Effector memory CD8-positive, alpha-beta T cell (primary cell): ENCODE measurements at regions not wholly inside any gene's neighbourhood (a gene's known extent, or its start where the extent isn't known, plus 50 kb on each side); places are given as distances from the start of the nearest gene placed in this dataset.

Source experiments
- ATAC-seq: fragments of 150-1000 bp; cut with Tn5 transposase; replicated peaks from 2 replicates; pipeline ENCODE4 v1.10.0; 2021; ENCODE audit warnings: mild to moderate bottlenecking, moderate library complexity
- DNase-seq, 3 experiments: peaks; one replicate each; pipeline ENCODE4 v3.0.0; 2021
- H3K27ac Mint-ChIP-seq, 2 donors: one replicate each; pipeline ENCODE4 v1.8.0; 2022; ENCODE audit warnings: mild to moderate bottlenecking in 2 of 2, mixed read lengths in 2 of 2, moderate library complexity in 2 of 2
- H3K27me3 Mint-ChIP-seq, 2 donors: one replicate each; pipeline ENCODE4 v1.8.0; 2022; ENCODE audit warnings: mixed read lengths in 2 of 2
- H3K36me3 Mint-ChIP-seq: one replicate; pipeline ENCODE4 v1.8.0; 2022; ENCODE audit warnings: mild to moderate bottlenecking, moderate library complexity, mixed read lengths; ENCODE audit not compliant: insufficient read depth
- H3K4me1 Mint-ChIP-seq, 2 donors: one replicate each; pipeline ENCODE4 v1.8.0; 2022; ENCODE audit warnings: low read depth in 2 of 2, mixed read lengths in 2 of 2
- H3K4me3 Mint-ChIP-seq, 2 donors: one replicate each; pipeline ENCODE4 v1.8.0; 2022; ENCODE audit warnings: mild to moderate bottlenecking in 2 of 2, mixed read lengths in 2 of 2, moderate library complexity in 2 of 2
- H3K9me3 Mint-ChIP-seq, 2 donors: one replicate each; pipeline ENCODE4 v1.8.0; 2022; ENCODE audit warnings: mixed read lengths in 2 of 2

DNA sequence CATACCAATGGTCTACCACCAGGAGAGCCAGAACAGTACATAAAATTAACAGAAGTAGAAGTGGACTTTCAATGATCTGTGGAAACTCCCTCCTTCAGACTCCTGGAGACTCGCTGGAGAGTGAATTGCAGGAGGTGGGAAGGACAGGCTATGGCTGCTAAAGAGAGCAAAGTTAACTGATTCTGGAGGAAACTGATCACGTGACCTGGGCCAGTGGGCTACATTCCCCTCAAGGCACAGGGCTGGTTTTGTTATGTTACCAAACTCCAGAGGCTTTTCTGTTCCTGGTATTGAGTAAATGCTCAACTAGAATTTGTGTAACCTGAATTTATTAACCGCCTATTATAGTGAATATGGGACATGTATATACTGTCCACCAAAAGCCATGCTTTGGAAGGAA is 372.6 kb downstream of the MTRR start:
- Mint-ChIP-seq H3K27me3 (no peaks in the 10 kb centered on the region), H3K27ac (no peak overlapping the region), H3K36me3 (no peaks in the 10 kb centered on the region), H3K4me3 (no peak overlapping the region), H3K4me1 (no peaks in the 10 kb centered on the region), H3K9me3 (peaks cover 8 to 10% of the 10 kb centered on the region in 2 donors)
- DNase-seq, result no peak
- ATAC-seq, result no peak

DNA sequence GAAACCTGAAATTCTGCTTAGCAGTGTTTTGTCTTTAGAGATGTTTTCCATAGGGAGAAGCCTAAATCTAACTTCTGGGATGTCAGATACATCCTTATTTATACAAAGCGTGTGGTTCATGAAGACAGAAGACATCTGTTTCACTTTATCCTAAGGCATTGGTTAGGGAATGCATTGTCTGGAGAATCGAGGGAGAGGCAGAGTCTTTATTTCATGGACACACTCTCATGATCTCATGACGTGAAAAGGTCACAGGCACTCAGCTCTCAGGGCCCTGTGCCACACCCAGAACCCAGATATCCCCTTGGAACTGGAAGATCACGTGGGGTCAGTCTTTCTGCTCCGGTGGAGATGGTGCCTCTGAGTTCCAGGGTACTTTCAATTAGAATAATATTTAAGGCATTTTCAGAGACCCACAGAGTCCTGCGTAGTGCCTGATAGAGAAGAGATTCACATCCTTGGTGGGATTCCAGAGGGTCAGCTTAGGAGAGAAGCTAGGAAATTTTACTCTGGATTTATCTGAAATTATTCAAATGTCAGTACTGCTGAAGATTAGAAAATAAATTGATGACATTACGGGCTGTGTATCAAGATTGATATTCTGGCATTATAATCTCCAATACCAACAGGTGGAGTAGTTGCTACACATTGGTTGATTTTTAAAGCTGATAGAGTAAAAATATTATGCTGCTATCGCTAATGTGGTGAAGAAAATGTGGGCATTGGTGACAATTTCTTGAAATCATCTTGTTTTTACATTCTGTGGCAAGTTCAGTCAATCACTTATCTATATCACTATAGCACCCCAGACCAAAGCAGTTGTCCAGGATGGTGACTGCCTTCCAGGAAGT is 378.3 kb downstream of the MTRR start:
- no peaks in the 10 kb centered on the region for H3K27me3 Mint-ChIP-seq
- H3K9me3 Mint-ChIP-seq, result peaks cover 13 to 22% of the 10 kb centered on the region in 2 donors
- H3K4me1 Mint-ChIP-seq, result no peaks in the 10 kb centered on the region
- no peak overlapping the region for H3K4me3 Mint-ChIP-seq
- ATAC-seq, result no peak
- no peak overlapping the region for H3K27ac Mint-ChIP-seq
- no peaks in the 10 kb centered on the region for H3K36me3 Mint-ChIP-seq
- DNase-seq, result no peak

DNA sequence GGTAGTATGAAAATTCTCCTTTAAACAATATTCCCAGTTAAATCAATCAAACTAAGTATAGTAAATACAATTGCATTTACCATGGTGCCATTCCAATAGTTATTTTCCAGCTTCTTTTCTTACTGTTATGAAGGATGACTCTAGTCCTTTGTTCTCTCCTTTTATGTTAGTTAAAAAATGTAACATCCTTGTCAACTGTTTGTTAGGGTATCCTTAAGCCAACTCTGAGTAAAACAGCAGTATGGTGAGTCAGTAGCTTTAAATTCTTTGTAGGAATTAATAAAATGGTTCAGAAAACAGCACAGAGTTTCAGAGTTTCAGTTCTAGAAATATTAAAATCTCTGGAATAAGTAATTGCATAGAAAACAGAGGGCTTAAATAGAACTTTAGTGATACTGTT is 384.4 kb downstream of the MTRR start:
- H3K27me3 Mint-ChIP-seq, result no peaks in the 10 kb centered on the region
- H3K36me3 Mint-ChIP-seq, result no peaks in the 10 kb centered on the region
- no peak overlapping the region for H3K27ac Mint-ChIP-seq
- no peak overlapping the region for H3K4me3 Mint-ChIP-seq
- DNase-seq, result no peak
- H3K4me1 Mint-ChIP-seq, result no peaks in the 10 kb centered on the region
- ATAC-seq, result no peak
- H3K9me3 Mint-ChIP-seq, result peaks cover 8 to 20% of the 10 kb centered on the region in 2 donors

DNA sequence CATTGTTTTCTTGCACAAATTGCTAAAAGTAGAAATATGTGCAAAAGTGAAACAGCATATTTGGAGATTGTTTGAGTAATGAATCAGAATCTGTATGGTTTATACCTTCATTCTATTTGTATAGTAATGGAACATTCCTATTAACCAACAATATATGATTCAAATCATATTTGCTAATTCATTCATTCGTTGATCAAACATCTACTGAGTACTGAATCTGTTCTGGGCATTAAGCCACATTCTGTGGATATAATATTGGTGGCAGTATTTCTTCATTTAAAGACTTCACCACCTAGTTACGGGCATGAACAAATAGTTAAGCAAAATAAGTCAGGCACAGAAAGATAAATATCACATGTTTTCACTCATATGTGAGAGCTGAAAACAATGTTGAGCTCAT is 385.7 kb downstream of the MTRR start:
- Mint-ChIP-seq H3K36me3 (no peaks in the 10 kb centered on the region), H3K9me3 (peaks cover 8 to 20% of the 10 kb centered on the region in 2 donors), H3K27me3 (no peaks in the 10 kb centered on the region), H3K4me1 (no peaks in the 10 kb centered on the region), H3K27ac (no peak overlapping the region), H3K4me3 (no peak overlapping the region)
- ATAC-seq (no peak), DNase-seq (no peak)

- no peak for ATAC-seq
- Mint-ChIP-seq H3K27me3 (no peaks in the 10 kb centered on the region), H3K4me1 (no peaks in the 10 kb centered on the region)
Measured at GRCh38 chr5:8258801-8259200, 389.9 kb downstream of the MTRR start.

GRCh38 chr5:8270246-8270645 is 401.3 kb downstream of the MTRR start:
- Mint-ChIP-seq H3K9me3 (peaks cover 8 to 38% of the 10 kb centered on the region in 2 donors), H3K36me3 (no peaks in the 10 kb centered on the region), H3K4me3 (no peak overlapping the region), H3K27ac (no peak overlapping the region), H3K4me1 (no peaks in the 10 kb centered on the region), H3K27me3 (no peaks in the 10 kb centered on the region)
- no peak for ATAC-seq
- no peak for DNase-seq

More at GRCh38 chr5:8258801-8259200, 389.9 kb downstream of the MTRR start:
- no peak for DNase-seq
- Mint-ChIP-seq H3K36me3 (no peaks in the 10 kb centered on the region), H3K4me3 (no peak overlapping the region), H3K9me3 (peaks cover 4 to 8% of the 10 kb centered on the region in 2 donors), H3K27ac (no peak overlapping the region)

GRCh38 chr5:8280711-8281363 is 411.9 kb downstream of the MTRR start:
- no peaks in the 10 kb centered on the region for H3K4me1 Mint-ChIP-seq
- H3K27ac Mint-ChIP-seq, result no peak overlapping the region
- DNase-seq, result no peak
- H3K27me3 Mint-ChIP-seq, result no peaks in the 10 kb centered on the region
- H3K9me3 Mint-ChIP-seq, result peaks cover 8 to 13% of the 10 kb centered on the region in 2 donors
- no peak for ATAC-seq
- no peak overlapping the region for H3K4me3 Mint-ChIP-seq
- no peaks in the 10 kb centered on the region for H3K36me3 Mint-ChIP-seq

- no peaks in the 10 kb centered on the region for H3K4me1 Mint-ChIP-seq
- H3K9me3 Mint-ChIP-seq, result peaks cover 0 to 2% of the 10 kb centered on the region in 2 donors
- no peaks in the 10 kb centered on the region for H3K27me3 Mint-ChIP-seq
- no peak overlapping the region for H3K4me3 Mint-ChIP-seq
- H3K27ac Mint-ChIP-seq, result no peak overlapping the region
- no peaks in the 10 kb centered on the region for H3K36me3 Mint-ChIP-seq
- DNase-seq (no peak), ATAC-seq (no peak)
Measured at GRCh38 chr5:8288334-8288733, 419.4 kb downstream of the MTRR start.

DNA sequence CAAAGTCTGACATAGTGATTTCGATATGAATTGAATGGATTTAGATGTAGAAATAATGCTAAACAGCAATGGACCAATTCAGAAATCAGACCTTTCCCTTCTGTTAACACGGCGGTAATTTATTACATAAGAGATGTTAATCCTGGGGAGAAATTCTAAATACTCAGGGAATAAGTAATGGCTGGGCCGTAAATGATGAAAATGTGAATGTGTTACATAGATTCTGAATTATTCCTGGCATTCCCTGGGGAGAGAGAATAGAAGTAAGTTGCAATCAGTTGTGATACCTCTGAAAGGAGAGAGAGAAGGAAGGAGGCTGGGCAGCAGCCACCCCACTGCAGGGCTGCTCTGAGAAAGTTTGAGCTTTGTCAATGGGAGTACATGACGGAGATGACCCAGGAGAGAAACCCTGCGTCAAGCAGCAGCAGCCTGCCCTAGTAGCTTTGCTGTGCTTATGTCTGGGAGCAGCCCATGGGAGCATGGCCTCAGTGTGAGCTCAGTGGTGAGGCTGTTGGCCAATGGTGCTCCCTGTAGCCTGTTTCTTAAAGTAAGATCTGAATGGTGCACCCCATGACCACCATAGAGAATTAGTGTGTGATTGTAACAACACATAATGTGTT is 420.1 kb downstream of the MTRR start:
- H3K9me3 Mint-ChIP-seq, result peaks cover 0 to 2% of the 10 kb centered on the region in 2 donors
- H3K27ac Mint-ChIP-seq, result no peak overlapping the region
- no peaks in the 10 kb centered on the region for H3K36me3 Mint-ChIP-seq
- no peak for ATAC-seq
- H3K4me1 Mint-ChIP-seq, result no peaks in the 10 kb centered on the region
- no peak for DNase-seq
- no peaks in the 10 kb centered on the region for H3K27me3 Mint-ChIP-seq
- H3K4me3 Mint-ChIP-seq, result no peak overlapping the region

DNA sequence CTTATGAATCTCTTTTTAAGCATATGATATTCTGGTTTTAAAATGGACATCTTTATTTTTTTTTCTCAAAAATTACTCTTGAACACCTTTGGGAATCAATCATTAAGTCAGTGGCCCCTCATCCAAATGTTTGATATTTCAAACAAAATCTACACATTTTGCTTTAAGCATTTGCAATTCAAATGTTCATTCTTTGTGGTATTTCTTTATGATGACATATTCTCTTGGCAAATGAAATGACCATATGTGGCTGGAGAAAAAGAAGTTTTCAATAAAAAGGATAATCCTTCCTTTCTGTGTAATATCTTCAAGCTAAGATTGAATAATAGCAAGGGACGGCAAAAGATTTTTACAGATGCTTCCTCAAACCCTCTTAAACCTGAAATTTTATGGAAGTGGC is 420.8 kb downstream of the MTRR start:
- Mint-ChIP-seq H3K36me3 (no peaks in the 10 kb centered on the region), H3K9me3 (peaks cover 0 to 2% of the 10 kb centered on the region in 2 donors), H3K27me3 (no peaks in the 10 kb centered on the region), H3K27ac (no peak overlapping the region), H3K4me1 (no peaks in the 10 kb centered on the region), H3K4me3 (no peak overlapping the region)
- ATAC-seq (no peak), DNase-seq (no peak)

- Mint-ChIP-seq H3K27me3 (no peaks in the 10 kb centered on the region), H3K4me3 (no peak overlapping the region), H3K36me3 (no peaks in the 10 kb centered on the region), H3K27ac (no peak overlapping the region), H3K9me3 (peaks cover 2 to 8% of the 10 kb centered on the region in 2 donors), H3K4me1 (no peaks in the 10 kb centered on the region)
- ATAC-seq, result no peak
- DNase-seq, result no peak
Measured at GRCh38 chr5:8290721-8291120, 421.8 kb downstream of the MTRR start.

DNA sequence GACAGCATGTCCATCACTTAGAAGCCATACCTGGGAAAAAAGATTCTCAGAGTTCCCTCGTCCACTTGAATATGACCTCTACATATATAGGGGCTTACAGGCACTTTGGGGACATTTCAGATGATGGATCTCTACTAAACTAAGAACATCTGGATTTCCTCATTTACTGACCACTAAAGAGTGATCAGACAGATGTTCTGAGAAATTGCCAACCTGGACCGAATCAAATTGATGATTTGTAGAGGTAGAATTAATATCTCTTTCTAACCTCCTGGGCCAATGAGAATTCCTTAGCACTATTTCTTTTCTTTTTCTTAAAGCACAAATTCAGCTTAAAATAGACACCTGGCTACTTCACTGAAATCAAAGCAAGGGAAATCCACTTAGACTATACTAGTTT is 422.7 kb downstream of the MTRR start:
- DNase-seq (no peak), ATAC-seq (no peak)
- no peaks in the 10 kb centered on the region for H3K27me3 Mint-ChIP-seq
- H3K4me3 Mint-ChIP-seq, result no peak overlapping the region
- H3K4me1 Mint-ChIP-seq, result no peaks in the 10 kb centered on the region
- H3K36me3 Mint-ChIP-seq, result no peaks in the 10 kb centered on the region
- H3K27ac Mint-ChIP-seq, result no peak overlapping the region
- peaks cover 2 to 8% of the 10 kb centered on the region in 2 donors for H3K9me3 Mint-ChIP-seq

- DNase-seq (no peak), ATAC-seq (no peak)
- H3K36me3 Mint-ChIP-seq, result no peaks in the 10 kb centered on the region
- no peaks in the 10 kb centered on the region for H3K27me3 Mint-ChIP-seq
- H3K4me3 Mint-ChIP-seq, result no peak overlapping the region
- H3K27ac Mint-ChIP-seq, result no peak overlapping the region
- H3K9me3 Mint-ChIP-seq, result peaks cover 1 to 8% of the 10 kb centered on the region in 2 donors
- no peaks in the 10 kb centered on the region for H3K4me1 Mint-ChIP-seq
Measured at GRCh38 chr5:8295141-8295540, 426.2 kb downstream of the MTRR start.

DNA sequence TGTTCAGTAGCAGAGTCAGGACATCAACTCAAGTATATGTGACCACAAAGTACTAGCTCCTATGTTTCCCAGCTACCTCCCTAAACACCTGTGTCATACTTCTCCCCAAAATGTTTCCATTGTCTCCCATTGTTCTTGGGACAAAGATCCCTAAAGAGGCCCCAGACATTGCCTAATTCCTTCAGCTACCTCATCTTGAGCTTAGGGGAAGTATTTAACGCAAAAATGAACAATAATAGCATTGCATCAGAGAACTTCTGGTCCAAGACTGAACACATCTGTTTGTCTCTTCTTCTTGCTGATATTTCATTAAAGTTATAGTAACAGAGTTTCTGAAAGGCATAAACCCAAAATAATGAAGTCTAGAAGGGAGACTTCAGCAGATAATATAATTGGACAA is 430.8 kb downstream of the MTRR start:
- no peaks in the 10 kb centered on the region for H3K27me3 Mint-ChIP-seq
- H3K9me3 Mint-ChIP-seq, result peaks cover 3 to 13% of the 10 kb centered on the region in 2 donors
- ATAC-seq (no peak), DNase-seq (no peak)
- H3K4me1 Mint-ChIP-seq, result no peaks in the 10 kb centered on the region
- no peak overlapping the region for H3K27ac Mint-ChIP-seq
- H3K36me3 Mint-ChIP-seq, result no peaks in the 10 kb centered on the region
- no peak overlapping the region for H3K4me3 Mint-ChIP-seq
